Trophoblast cell (in vitro differentiated cells and primary cell): ENCODE measurements at regions not wholly inside any gene's neighbourhood (a gene's known extent, or its start where the extent isn't known, plus 50 kb on each side); places are given as distances from the start of the nearest gene placed in this dataset.
A peak's percentile ranks its signal among the peaks of the same experiment; 100 is the strongest.

Source experiments
- DNase-seq, 2 donors: peaks; one replicate each; pipeline ENCODE4 v3.0.0-alpha.2; 2016
- H2AFZ ChIP-seq: 2 replicates; pipeline ENCODE4 v1.6.1; 2013; ENCODE audit warnings: low read length, moderate library complexity, mild to moderate bottlenecking; ENCODE audit not compliant: insufficient read depth, poor library complexity
- H2AK5ac ChIP-seq: 2 replicates; pipeline ENCODE4 v1.6.1; 2013; ENCODE audit warnings: mild to moderate bottlenecking, low read length
- H2BK120ac ChIP-seq: 2 replicates; pipeline ENCODE4 v1.6.1; 2013; ENCODE audit warnings: low read length, mild to moderate bottlenecking, moderate library complexity; ENCODE audit not compliant: insufficient read depth, poor library complexity
- H2BK12ac ChIP-seq: 2 replicates; pipeline ENCODE4 v1.6.1; 2013; ENCODE audit warnings: mild to moderate bottlenecking, low read length, moderate library complexity
- H2BK5ac ChIP-seq: 2 replicates; pipeline ENCODE4 v1.6.1; 2013; ENCODE audit warnings: low read length, low read depth, moderate library complexity, mild to moderate bottlenecking; ENCODE audit not compliant: poor library complexity
- H3K14ac ChIP-seq: 2 replicates; pipeline ENCODE4 v1.6.1; 2013; ENCODE audit warnings: mild to moderate bottlenecking, low read length
- H3K18ac ChIP-seq: 2 replicates; pipeline ENCODE4 v1.6.1; 2013; ENCODE audit warnings: mild to moderate bottlenecking, low read length
- H3K23ac ChIP-seq: 2 replicates; pipeline ENCODE4 v1.6.1; 2013; ENCODE audit warnings: low read length
- H3K27ac ChIP-seq: 2 replicates; pipeline ENCODE4 v1.5.1; 2013; ENCODE audit warnings: low read depth, mild to moderate bottlenecking, inconsistent platforms, low read length, moderate library complexity
- H3K27me3 ChIP-seq: 2 replicates; pipeline ENCODE4 v1.6.1; 2013; ENCODE audit warnings: inconsistent platforms, mild to moderate bottlenecking, low read length, moderate library complexity; ENCODE audit not compliant: insufficient read depth
- H3K36me3 ChIP-seq, 2 experiments: 1 replicate in 1 of 2; 2 replicates in 1 of 2; pipeline ENCODE4 v1.6.1; 2013; ENCODE audit warnings: low read length in 2 of 2, mild to moderate bottlenecking in 2 of 2, moderate library complexity in 1 of 2; ENCODE audit not compliant: insufficient read depth in 2 of 2, control insufficient read depth in 1 of 2
- H3K4ac ChIP-seq: 2 replicates; pipeline ENCODE4 v1.6.1; 2013; ENCODE audit warnings: low read depth, mild to moderate bottlenecking, low read length, moderate library complexity
- H3K4me1 ChIP-seq, 2 experiments: 1 replicate in 1 of 2; 2 replicates in 1 of 2; pipeline ENCODE4 v1.6.1; 2013; ENCODE audit warnings: low read length in 2 of 2, mild to moderate bottlenecking in 2 of 2, moderate library complexity in 1 of 2; ENCODE audit not compliant: insufficient read depth in 2 of 2, control insufficient read depth in 1 of 2
- H3K4me2 ChIP-seq: 2 replicates; pipeline ENCODE4 v1.6.1; 2013; ENCODE audit warnings: inconsistent platforms, mild to moderate bottlenecking, low read length, moderate library complexity
- H3K4me3 ChIP-seq: 2 replicates; pipeline ENCODE4 v1.5.1; 2013; ENCODE audit warnings: mild to moderate bottlenecking, low read depth, low read length, inconsistent platforms
- H3K79me1 ChIP-seq: one replicate; pipeline ENCODE4 v1.6.1; 2013; ENCODE audit warnings: low read length
- H3K79me2 ChIP-seq: 2 replicates; pipeline ENCODE4 v1.6.1; 2013; ENCODE audit warnings: low read length, mild to moderate bottlenecking; ENCODE audit not compliant: control insufficient read depth, insufficient read depth, poor library complexity
- H3K9ac ChIP-seq: 2 replicates; pipeline ENCODE4 v1.6.1; 2013; ENCODE audit warnings: mild to moderate bottlenecking, low read length
- H3K9me3 ChIP-seq: 2 replicates; pipeline ENCODE4 v1.6.1; 2013; ENCODE audit warnings: low read depth, mild to moderate bottlenecking, control low read depth, inconsistent platforms, low read length; ENCODE audit not compliant: insufficient read depth
- H4K12ac ChIP-seq: 2 replicates; pipeline ENCODE4 v1.6.1; 2013; ENCODE audit warnings: low read depth, mild to moderate bottlenecking, low read length, moderate library complexity
- H4K8ac ChIP-seq: 2 replicates; pipeline ENCODE4 v1.6.1; 2013; ENCODE audit warnings: low read depth, mild to moderate bottlenecking, low read length, moderate library complexity
- H4K91ac ChIP-seq: one replicate; pipeline ENCODE4 v1.6.1; 2013; ENCODE audit warnings: low read depth, mild to moderate bottlenecking, low read length, moderate library complexity
- WGBS: extraction: QIAGEN DNeasy Blood & Tissue Kit; methylation state at CpG from one replicate; pipeline ENCODE4 v1.1.7; 2013; ENCODE audit warnings: missing lambda C conversion rate; ENCODE audit not compliant: insufficient read length, insufficient coverage; ENCODE audit errors: extremely low coverage; 5-methylcytosine and 5-hydroxymethylcytosine counted together

- H3K9ac ChIP-seq: no peak overlapping the region
- H2AFZ ChIP-seq: no peak overlapping the region
- no peak overlapping the region for H3K18ac ChIP-seq
- H2BK12ac ChIP-seq: no peak overlapping the region
- H2BK120ac ChIP-seq: no peak overlapping the region
- H3K23ac ChIP-seq: no peak overlapping the region
- H2BK5ac ChIP-seq: no peak overlapping the region
- H3K27ac ChIP-seq: no peak overlapping the region
- DNase-seq: peak; percentile 16 to 61
- WGBS: no CpG with 5 or more reads among the region's 1 CpG
- peaks cover 2% of the 10 kb centered on the region in 2 experiments for H3K4me1 ChIP-seq
- H4K91ac ChIP-seq: no peak overlapping the region
- no peaks in the 10 kb centered on the region for H3K79me2 ChIP-seq
- no peaks in the 10 kb centered on the region for H3K9me3 ChIP-seq
- H3K4ac ChIP-seq: no peak overlapping the region
- no peak overlapping the region for H3K4me3 ChIP-seq
- no peak overlapping the region for H2AK5ac ChIP-seq
- H4K12ac ChIP-seq: no peak overlapping the region
- H3K79me1 ChIP-seq: no peaks in the 10 kb centered on the region
- no peaks in the 10 kb centered on the region for H3K36me3 ChIP-seq
- H3K4me2 ChIP-seq: no peak overlapping the region
- no peak overlapping the region for H3K14ac ChIP-seq
- H3K27me3 ChIP-seq: no peaks in the 10 kb centered on the region
- no peak overlapping the region for H4K8ac ChIP-seq
Measured at GRCh38 chr17:33457477-33457876, 164.4 kb upstream of the ASIC2 start.

- Histone ChIP-seq H3K79me1 (no peaks in the 10 kb centered on the region), H3K18ac (no peak overlapping the region), H3K23ac (no peak overlapping the region), H3K4me3 (no peak overlapping the region), H4K8ac (no peak overlapping the region), H3K9me3 (no peaks in the 10 kb centered on the region), H3K36me3 (no peaks in the 10 kb centered on the region), H2AK5ac (no peak overlapping the region), H3K27ac (no peak overlapping the region), H3K79me2 (no peaks in the 10 kb centered on the region), H3K9ac (no peak overlapping the region), H4K91ac (no peak overlapping the region), H3K14ac (no peak overlapping the region), H3K27me3 (no peaks in the 10 kb centered on the region), H2BK120ac (no peak overlapping the region), H4K12ac (no peak overlapping the region), H3K4me2 (no peak overlapping the region), H3K4me1 (peaks cover 7 to 9% of the 10 kb centered on the region in 2 experiments), H2BK5ac (no peak overlapping the region), H2BK12ac (no peak overlapping the region), H3K4ac (no peak overlapping the region), H2AFZ (no peak overlapping the region)
- no CpG with 5 or more reads among the region's 17 CpGs for WGBS
- no peak for DNase-seq
Measured at GRCh38 chr17:33459078-33459940, 166.2 kb upstream of the ASIC2 start.

DNA sequence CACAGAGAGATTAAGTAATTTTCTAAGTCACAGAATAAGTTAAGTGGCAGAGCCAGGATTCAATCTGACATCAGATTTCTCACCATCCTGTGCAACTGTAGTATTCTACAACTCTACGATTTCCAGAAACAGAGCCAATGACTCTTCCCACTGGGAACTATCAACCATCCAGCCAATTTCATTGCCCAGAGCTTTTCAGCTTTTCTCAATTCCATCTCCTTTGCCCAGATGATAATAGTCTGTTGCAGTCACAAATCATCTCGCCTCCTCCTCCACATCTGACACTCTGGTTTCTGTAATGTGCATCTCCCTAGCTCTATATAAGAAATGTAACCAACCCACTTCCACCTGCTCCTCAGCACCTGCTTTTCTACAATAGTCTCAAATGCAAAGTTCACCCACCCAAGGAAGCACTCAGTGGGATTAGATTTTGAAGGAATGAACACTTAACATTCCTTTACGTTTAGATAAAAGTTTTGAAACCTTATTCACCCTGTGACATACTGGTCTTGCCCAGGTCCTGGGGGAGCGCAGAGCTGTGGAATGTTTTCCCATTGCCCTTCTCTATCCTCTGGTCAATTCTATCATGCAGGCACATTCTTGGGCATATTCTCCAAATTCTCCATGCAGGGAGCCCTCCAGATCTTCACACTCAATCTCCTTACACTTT lies 167.8 kb upstream of the ASIC2 start:
- H3K36me3 ChIP-seq: no peaks in the 10 kb centered on the region
- H2BK120ac ChIP-seq: no peak overlapping the region
- no peak overlapping the region for H3K14ac ChIP-seq
- H3K4me1 ChIP-seq: peaks cover 7 to 11% of the 10 kb centered on the region in 2 experiments
- H3K23ac ChIP-seq: no peak overlapping the region
- H3K79me1 ChIP-seq: peaks cover 4% of the 10 kb centered on the region
- H4K12ac ChIP-seq: no peak overlapping the region
- H3K79me2 ChIP-seq: no peaks in the 10 kb centered on the region
- H3K4me3 ChIP-seq: no peak overlapping the region
- no peak overlapping the region for H3K4ac ChIP-seq
- no peak overlapping the region for H3K27ac ChIP-seq
- no peak overlapping the region for H2BK12ac ChIP-seq
- H4K8ac ChIP-seq: no peak overlapping the region
- H2AK5ac ChIP-seq: no peak overlapping the region
- no peaks in the 10 kb centered on the region for H3K9me3 ChIP-seq
- no peak overlapping the region for H4K91ac ChIP-seq
- H3K18ac ChIP-seq: no peak overlapping the region
- H2BK5ac ChIP-seq: no peak overlapping the region
- no peak overlapping the region for H3K9ac ChIP-seq
- no CpG with 5 or more reads among the region's 4 CpGs for WGBS
- H3K4me2 ChIP-seq: no peak overlapping the region
- DNase-seq: peak; percentile 52 to 73
- H3K27me3 ChIP-seq: no peaks in the 10 kb centered on the region
- H2AFZ ChIP-seq: no peak overlapping the region

DNA sequence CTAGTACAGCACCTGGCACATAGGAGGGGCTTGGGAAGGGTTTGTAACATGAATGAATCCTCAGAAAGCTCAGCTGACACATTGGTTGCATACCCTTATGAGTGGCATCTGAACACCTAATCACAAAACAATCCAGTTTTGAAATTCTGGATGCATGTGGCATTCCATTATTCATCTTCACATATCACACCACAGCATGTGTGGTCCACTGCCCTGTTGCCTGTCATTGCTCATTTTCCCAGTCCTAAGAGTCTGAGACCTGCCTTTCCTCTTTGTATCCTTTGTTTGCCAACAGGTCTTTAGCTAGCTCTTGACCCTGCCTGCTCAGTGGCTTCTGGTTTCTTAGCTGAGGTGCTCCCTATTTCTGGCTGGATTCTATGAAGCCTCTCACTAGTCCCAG lies 170.8 kb upstream of the ASIC2 start:
- H3K36me3 ChIP-seq: no peaks in the 10 kb centered on the region
- no peak overlapping the region for H4K8ac ChIP-seq
- H2AFZ ChIP-seq: no peak overlapping the region
- H3K4me2 ChIP-seq: no peak overlapping the region
- H3K4me1 ChIP-seq: peaks cover 7 to 11% of the 10 kb centered on the region in 2 experiments
- no peaks in the 10 kb centered on the region for H3K79me2 ChIP-seq
- H3K18ac ChIP-seq: no peak overlapping the region
- H3K4me3 ChIP-seq: no peak overlapping the region
- no peak overlapping the region for H3K27ac ChIP-seq
- H3K79me1 ChIP-seq: peaks cover 4% of the 10 kb centered on the region
- H3K14ac ChIP-seq: no peak overlapping the region
- peak overlapping the region; percentile 31 for H2BK120ac ChIP-seq
- peak; percentile 83 to 96 for DNase-seq
- H2AK5ac ChIP-seq: no peak overlapping the region
- H2BK5ac ChIP-seq: peak overlapping the region; percentile 61
- no peak overlapping the region for H3K4ac ChIP-seq
- no peak overlapping the region for H3K23ac ChIP-seq
- H4K12ac ChIP-seq: no peak overlapping the region
- H4K91ac ChIP-seq: peak overlapping the region; percentile 28
- no peaks in the 10 kb centered on the region for H3K9me3 ChIP-seq
- no peak overlapping the region for H3K9ac ChIP-seq
- no peaks in the 10 kb centered on the region for H3K27me3 ChIP-seq
- peak overlapping the region; percentile 45 for H2BK12ac ChIP-seq
